ENCODE measurements at regions not wholly inside any gene's neighbourhood (a gene's known extent, or its start where the extent isn't known, plus 50 kb on each side); places are given as distances from the start of the nearest gene placed in this dataset.
"Not testable (repeated sequence)": the region's sequence is repeated elsewhere in the genome, so short reads cannot be mapped to it uniquely, and the experiment has no call there.

- DNase-seq = no peak
Measured at GRCh38 chr16:11416228-11417001, 71.2 kb downstream of the RMI2 start.

- DNase-seq = no peak
Measured at GRCh38 chr16:11417487-11417886, 72.2 kb downstream of the RMI2 start.

GRCh38 chr16:11418506-11418905 lies 73.2 kb downstream of the RMI2 start:
- DNase-seq = no peak

DNA sequence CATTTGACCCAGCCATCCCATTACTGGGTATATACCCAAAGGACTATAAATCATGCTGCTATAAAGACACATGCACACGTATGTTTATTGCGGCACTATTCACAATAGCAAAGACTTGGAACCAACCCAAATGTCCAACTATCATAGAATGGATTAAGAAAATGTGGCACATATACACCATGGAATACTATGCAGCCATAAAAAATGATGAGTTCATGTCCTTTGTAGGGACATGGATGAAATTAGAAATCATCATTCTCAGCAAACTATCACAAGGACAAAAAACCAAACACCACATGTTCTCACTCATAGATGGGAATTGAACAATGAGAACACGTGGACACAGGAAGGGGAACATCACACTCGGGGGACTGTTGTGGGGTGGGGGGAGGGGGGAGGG lies 74.8 kb downstream of the RMI2 start:
- not testable (repeated sequence) for DNase-seq

GRCh38 chr16:11420895-11421294 lies 75.6 kb downstream of the RMI2 start:
- no peak for DNase-seq

DNA sequence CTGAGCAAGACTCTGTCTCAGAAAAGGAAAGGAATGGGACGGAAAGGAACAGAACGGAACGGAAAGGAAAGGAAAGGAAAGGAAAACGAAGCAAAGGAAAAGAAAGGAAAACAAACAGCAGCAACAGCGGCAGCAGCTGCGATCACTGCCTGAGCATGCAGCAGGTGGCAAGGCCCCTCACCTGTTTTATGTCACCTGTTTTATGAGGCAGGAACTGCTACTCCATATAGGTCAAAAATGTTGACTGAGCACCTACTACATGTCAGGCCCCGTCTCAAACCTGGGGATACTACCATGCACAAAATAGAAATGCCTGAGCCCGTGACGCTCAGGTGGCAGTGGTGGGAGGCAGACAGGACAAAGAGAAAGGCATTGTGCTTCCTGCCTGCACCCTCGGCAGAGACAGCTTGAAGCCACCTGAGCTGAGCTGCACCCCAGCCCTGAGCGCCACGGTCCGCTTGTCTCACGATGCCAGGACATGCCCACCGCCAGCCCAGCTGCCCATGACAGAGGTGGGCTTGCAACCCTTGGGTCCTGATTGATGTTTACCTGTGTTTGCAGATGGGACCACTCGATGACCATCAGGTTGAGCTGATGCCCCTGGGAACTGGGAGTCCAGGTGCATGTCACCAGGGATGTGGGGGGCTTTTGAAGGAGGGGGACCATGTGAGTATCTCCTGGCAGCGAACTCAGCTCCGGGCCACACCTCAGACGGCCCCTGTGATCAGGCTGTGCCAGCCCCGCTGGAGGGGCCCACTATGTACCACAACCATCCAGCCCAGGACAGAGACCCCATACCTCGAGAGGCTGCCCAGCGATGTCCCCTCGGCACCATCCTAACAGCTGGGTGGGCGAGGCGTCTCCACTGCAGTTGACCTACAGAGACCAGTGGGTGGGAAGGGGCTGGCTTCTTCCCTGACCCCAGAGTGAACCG lies 77.4 kb downstream of the RMI2 start:
- no peak for DNase-seq

- no peak for DNase-seq
Measured at GRCh38 chr16:11423315-11424117, 78.3 kb downstream of the RMI2 start.

DNA sequence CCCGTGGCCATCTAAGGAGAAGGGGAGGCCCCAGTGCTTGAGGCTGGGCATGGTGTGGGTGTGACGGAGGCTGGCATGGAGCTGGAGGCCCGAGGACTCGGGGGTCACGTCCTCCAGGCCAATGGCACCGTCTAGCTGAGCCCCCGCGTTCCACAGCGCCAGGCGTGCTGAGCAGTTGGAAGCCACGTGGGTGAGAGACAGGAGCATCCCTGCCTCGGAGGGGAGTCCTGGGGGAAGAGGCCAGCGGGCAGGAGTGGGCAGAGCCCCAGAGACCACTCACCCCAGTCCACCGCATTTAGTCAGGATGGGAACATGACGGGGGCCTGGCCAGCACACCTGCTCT lies 78.8 kb downstream of the RMI2 start:
- no peak for DNase-seq

- no peak for DNase-seq
Measured at GRCh38 chr16:11425140-11425539, 79.9 kb downstream of the RMI2 start.

DNA sequence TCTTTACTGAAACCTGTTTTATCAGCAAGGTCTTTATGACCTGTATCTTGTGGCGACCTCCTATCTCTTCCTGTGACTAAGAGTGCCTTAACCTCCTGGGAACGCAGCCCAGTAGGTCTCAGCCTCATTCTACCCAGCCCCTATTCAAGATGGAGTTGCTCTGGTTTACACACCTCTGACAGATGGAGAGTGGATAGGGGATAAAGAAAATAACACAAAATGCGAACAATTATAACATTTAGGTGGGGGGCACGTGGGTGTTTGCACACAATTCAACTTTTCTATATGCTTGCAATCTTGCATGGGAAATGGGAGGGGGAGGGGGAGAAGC lies 83.3 kb downstream of the RMI2 start:
- DNase-seq = no peak

GRCh38 chr16:11429123-11429522 lies 83.9 kb downstream of the RMI2 start:
- no peak for DNase-seq

DNA sequence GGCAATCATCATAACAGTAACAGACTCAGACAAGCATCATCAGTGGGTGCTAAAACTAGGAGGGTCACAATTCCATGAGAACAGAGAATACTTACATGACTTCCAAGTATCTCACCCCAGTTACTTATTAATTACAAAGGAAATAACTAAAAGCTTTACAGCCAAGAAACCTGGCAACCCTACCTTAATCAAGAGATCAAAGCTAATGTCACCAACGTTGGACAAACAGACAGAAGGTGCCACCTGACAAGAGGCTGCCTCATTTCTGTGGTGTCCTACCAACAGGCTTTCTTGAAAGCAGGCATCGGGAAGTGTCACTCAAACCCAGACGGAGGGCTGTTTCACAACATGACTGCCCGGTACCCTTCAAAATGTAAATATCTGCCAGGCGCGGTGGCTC lies 84.6 kb downstream of the RMI2 start:
- no peak for DNase-seq

- DNase-seq = no peak
Measured at GRCh38 chr16:11430601-11431317, 85.5 kb downstream of the RMI2 start.

DNA sequence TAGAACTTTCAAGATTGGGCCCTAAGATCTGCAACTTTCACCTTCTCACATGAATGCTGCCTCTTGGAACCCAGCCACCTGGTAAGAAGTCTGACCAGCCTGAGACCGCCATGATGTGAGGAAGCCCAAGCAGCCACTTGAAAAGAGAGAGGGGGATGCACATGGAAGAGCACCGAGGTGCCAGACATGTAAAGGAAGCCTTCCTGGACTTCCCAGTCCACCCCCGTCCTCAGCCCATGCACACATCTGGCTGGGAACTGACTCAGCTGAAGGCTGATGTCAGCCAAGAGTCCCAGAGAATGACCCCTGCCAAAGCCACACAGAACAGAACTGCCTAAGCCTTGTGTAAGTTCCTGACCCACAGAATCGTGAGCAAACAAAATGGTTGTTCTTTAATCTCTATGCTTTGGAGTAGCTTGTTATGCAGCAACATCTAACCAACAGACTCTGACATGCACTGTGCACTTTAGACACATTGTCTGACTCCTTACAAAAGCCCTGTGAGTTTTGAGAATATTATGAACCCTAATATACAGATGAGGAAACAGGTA lies 86.7 kb downstream of the RMI2 start:
- DNase-seq = no peak

GRCh38 chr16:11432856-11433395 lies 87.7 kb downstream of the RMI2 start:
- DNase-seq = no peak

DNA sequence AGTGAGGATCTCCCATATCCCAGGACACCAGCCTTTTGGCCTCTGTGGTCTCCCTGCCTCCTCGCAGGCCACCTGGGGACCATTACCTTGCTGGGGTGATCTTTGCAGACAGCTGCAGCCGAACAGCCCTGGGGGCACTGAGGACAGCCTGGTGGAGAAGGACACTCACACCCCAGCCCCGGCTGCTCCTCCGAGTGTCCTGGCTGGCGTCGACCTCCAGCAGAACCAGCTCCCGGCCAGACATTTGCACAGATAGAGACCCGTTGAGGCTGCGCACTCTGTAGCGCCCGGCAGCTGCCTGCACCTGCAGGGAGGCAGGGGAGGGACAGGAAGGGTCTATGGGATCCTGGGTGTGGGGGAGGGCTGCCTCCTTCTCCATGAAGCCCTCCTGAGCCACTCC lies 90.3 kb downstream of the RMI2 start:
- no peak for DNase-seq

- DNase-seq = no peak
Measured at GRCh38 chr16:11437069-11437468, 91.8 kb downstream of the RMI2 start.

DNA sequence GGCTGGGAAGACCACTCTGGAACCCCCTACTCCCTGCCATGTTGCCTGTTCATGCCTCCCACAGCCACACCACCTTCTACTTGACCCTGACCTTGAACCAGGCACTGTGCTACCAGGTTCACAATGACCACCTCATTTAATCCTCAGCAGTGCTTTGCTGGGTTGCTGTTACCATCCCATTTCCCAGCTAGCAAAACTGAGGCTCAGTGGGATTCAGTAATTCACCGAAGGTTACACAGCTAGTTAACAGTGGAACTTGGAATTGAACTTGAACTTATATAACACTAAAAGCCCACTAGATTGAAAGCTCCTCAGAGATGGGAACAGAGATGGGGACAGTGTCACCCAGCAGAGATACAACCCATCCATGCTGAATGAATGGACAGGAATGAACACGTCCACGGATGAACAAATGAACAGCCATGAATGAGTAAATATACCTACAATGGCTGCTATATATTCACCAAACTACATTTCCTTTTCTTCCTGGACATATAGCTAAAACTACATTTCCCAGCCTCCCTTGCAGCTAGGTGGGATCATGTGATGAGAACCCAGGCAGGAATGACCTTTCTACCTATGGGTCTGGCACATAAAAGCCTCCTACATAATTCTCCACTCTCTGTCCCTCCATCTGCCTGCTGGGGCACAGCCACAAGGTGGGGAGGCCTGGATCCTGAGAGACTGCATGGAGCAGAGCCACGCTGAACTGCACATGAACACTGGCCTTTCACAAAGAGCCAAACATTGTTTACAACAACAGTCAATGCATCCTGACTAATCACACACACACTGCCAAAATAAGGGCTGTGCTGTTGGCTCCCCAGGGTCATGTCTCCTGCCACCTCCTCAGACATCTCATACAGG lies 94.8 kb downstream of the RMI2 start:
- no peak for DNase-seq

DNA sequence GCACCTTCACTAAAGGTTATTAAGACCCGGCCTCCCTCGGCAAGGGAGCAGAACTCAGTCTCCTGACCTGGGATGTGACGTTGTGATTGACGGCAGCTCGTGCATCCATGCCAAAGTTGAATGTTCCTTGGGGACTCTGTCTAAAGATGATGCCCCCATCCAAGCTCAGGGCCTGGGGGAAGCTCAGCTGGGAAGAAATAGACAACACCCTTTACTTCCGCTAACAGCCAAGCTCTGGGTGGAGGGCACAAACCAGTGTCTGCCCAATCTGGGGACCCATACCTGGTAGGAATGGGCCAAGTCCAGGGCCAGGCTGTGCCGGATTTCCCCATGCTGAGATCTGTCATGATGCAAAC lies 95.4 kb downstream of the RMI2 start:
- DNase-seq = no peak

- DNase-seq = no peak
Measured at GRCh38 chr16:11445486-11445885, 100.2 kb downstream of the RMI2 start.

GRCh38 chr16:11446566-11447119 lies 101.4 kb downstream of the RMI2 start:
- no peak for DNase-seq
